ENCODE measurements at regions not wholly inside any gene's neighbourhood (a gene's known extent, or its start where the extent isn't known, plus 50 kb on each side); places are given as distances from the start of the nearest gene placed in this dataset.
A peak's percentile ranks its signal among the peaks of the same experiment; 100 is the strongest.

DNA sequence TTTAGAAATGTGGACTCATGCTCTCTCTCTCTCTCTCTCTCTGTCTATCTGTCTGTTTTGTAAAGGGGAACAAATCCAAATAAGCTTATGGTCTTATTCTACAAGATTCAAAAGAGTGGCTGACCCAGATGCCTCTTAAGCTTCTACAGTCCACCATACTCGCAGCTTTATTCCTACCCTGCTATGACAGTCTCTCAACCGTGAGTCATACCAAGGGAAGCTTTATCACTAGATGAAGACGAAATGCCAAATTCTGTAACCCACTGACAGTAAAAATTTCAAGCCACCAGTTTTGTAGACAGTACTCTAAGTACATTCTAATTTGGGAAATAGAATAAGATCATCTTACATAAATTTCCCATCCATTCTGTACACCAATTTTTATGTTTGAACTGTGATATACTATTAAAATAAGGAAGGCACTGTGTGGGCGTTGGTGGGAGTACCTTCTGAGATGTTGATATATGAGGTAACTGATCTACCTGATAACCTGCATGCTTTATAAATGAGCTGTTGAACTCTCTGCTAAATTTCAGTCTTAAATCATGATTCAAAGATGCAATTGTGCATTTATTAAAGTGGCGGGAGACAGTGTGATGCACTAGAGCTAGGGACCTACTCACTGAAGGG, 153.2 kb downstream of the KLF6 start:
- Histone ChIP-seq H3K27me3 (ENCODE audit: insufficient read depth, low read depth, severe bottlenecking) (no peaks in the 10 kb centered on the region), H3K36me3 (no peaks in the 10 kb centered on the region), H3K9me3 (ENCODE audit: severe bottlenecking) (no peaks in the 10 kb centered on the region), H3K4me3 (ENCODE audit: low read depth, low read length) (no peak overlapping the region), H3K27ac (no peak overlapping the region)
- TF ChIP-seq, protein P1, sequence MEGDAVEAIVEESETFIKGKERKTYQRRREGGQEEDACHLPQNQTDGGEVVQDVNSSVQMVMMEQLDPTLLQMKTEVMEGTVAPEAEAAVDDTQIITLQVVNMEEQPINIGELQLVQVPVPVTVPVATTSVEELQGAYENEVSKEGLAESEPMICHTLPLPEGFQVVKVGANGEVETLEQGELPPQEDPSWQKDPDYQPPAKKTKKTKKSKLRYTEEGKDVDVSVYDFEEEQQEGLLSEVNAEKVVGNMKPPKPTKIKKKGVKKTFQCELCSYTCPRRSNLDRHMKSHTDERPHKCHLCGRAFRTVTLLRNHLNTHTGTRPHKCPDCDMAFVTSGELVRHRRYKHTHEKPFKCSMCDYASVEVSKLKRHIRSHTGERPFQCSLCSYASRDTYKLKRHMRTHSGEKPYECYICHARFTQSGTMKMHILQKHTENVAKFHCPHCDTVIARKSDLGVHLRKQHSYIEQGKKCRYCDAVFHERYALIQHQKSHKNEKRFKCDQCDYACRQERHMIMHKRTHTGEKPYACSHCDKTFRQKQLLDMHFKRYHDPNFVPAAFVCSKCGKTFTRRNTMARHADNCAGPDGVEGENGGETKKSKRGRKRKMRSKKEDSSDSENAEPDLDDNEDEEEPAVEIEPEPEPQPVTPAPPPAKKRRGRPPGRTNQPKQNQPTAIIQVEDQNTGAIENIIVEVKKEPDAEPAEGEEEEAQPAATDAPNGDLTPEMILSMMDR (IDR thresholded peaks at IDR 0.05; ENCODE audit: low read depth, low read length): no peak
- DNase-seq: peak; percentile 17

DNA sequence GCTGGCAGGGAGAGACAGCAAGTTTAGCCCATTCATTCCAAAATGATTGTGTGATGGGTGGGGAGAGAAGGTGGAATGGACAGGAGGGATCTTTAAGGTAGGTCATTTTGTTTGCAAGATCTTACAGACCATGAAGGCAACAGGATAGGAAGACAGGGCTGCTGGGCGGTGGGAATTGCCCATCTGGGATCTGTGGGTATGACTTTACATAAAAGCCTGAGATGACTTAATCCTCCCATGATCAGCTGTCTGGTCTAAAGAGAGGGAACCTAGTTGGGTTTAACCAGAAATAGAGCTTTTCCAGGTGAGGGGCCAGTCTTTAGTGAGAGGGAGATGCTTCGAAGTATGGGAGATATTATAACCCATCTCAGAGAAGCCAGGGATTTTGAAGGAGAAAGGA, 153.7 kb downstream of the KLF6 start:
- Histone ChIP-seq H3K4me3 (ENCODE audit: low read depth, low read length) (no peak overlapping the region), H3K36me3 (no peaks in the 10 kb centered on the region), H3K27me3 (ENCODE audit: insufficient read depth, low read depth, severe bottlenecking) (no peaks in the 10 kb centered on the region), H3K9me3 (ENCODE audit: severe bottlenecking) (no peaks in the 10 kb centered on the region), H3K27ac (no peak overlapping the region)
- peak; percentile 26 for DNase-seq
- TF ChIP-seq, protein P1 (IDR thresholded peaks at IDR 0.05; ENCODE audit: low read depth, low read length): no peak

DNA sequence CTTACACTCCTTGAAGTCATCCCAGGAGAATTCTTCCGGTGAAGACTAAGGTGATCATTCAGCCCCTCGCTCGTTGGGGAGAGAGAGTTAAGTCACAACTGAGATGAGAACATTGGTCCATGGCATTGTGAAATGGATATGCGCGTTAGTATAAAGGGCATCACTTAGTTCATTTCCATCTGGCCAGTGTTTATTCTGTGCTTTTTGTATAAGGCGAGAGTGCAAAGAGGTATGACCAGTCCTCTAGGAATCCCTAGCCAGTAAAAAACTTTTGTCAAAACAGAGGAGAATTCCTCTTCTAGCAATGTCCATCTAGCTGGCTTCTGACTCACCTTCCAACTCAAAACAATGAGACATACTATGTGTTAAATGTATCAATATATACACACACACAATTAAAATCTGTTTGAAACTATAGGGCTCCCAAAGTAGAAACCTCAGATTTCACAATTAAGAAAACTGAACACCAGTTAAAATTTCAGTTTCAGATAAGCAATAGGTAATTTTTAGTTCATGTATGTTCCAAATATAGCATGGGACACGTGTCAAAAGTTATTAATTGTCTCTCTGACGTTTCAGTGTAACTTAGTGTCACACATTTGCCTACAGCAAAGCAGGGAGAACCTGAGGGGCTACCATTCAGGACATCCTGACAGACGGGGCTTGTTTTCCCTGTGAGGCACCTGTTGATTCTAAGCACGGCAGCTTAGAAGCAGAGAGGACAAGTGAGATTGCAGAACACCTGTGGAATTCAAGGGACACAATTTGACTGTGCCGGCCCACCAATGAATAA, 158.9 kb downstream of the KLF6 start:
- Histone ChIP-seq H3K27ac (no peak overlapping the region), H3K36me3 (no peaks in the 10 kb centered on the region), H3K27me3 (ENCODE audit: insufficient read depth, low read depth, severe bottlenecking) (no peaks in the 10 kb centered on the region), H3K4me3 (ENCODE audit: low read depth, low read length) (no peak overlapping the region), H3K9me3 (ENCODE audit: severe bottlenecking) (no peaks in the 10 kb centered on the region)
- DNase-seq: no peak
- TF ChIP-seq, protein P1 (IDR thresholded peaks at IDR 0.05; ENCODE audit: low read depth, low read length): no peak

DNA sequence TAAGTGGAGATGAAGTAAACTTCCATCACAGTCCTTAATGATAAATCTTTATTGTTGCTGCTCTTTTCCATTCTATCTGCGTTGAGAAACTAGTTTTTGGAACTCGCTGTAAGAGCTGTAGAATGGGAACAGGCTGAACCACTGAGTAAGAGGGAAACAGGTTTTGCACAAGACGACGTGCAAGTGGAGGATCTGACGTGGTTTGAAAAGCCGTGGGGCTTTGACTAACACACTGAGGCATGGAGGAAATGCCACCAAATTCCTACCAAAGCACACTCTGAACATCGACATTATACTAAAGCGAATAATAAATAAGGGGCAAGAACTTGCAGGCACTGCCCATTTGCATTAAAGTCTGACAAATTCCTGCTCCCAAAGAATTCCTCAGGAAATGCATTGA, 160.6 kb downstream of the KLF6 start:
- TF ChIP-seq, protein P1 (IDR thresholded peaks at IDR 0.05; ENCODE audit: low read depth, low read length): no peak
- no peak for DNase-seq
- no peaks in the 10 kb centered on the region for H3K36me3 ChIP-seq
- H3K9me3 ChIP-seq (ENCODE audit: severe bottlenecking): no peaks in the 10 kb centered on the region
- H3K27ac ChIP-seq: no peak overlapping the region
- H3K4me3 ChIP-seq (ENCODE audit: low read depth, low read length): no peak overlapping the region
- H3K27me3 ChIP-seq (ENCODE audit: insufficient read depth, low read depth, severe bottlenecking): no peaks in the 10 kb centered on the region

DNA sequence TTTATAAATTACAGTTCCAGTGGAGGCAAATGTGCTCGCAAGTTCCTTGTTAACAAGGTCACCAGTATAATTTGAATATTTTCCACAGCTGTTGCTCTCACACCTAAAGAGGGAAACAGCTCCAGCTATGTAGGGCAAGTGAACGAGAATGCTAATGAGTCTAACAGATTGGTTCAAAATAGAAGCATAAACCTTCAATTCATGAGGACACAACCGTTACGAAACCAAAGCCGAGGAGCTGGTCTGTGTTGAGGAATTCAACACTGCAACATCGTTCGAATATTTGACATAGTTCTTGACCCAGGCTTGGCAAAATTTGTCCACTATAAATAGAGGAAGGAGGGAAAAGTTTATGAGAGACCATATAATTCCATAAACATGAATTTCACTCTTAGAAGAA, 161.3 kb downstream of the KLF6 start:
- no peak for DNase-seq
- Histone ChIP-seq H3K4me3 (ENCODE audit: low read depth, low read length) (no peak overlapping the region), H3K9me3 (ENCODE audit: severe bottlenecking) (no peaks in the 10 kb centered on the region), H3K27ac (no peak overlapping the region), H3K27me3 (ENCODE audit: insufficient read depth, low read depth, severe bottlenecking) (no peaks in the 10 kb centered on the region), H3K36me3 (no peaks in the 10 kb centered on the region)
- TF ChIP-seq, protein P1 (IDR thresholded peaks at IDR 0.05; ENCODE audit: low read depth, low read length): no peak

Data from WERI-Rb-1 (cell line).